ENCODE measurements at regions not wholly inside any gene's neighbourhood (a gene's known extent, or its start where the extent isn't known, plus 50 kb on each side); places are given as distances from the start of the nearest gene placed in this dataset.
A peak's percentile ranks its signal among the peaks of the same experiment; 100 is the strongest.
"Not testable (repeated sequence)": the region's sequence is repeated elsewhere in the genome, so short reads cannot be mapped to it uniquely, and the experiment has no call there.

- H3K36me3 ChIP-seq = peaks cover 31% of the 10 kb centered on the region
- not testable (repeated sequence) for H3K27ac ChIP-seq, H3K4me1 ChIP-seq, H3K9ac ChIP-seq, H3K9me3 ChIP-seq, H3K27me3 ChIP-seq, H3K4me3 ChIP-seq, H4K20me1 ChIP-seq, H3K4me2 ChIP-seq
Measured at GRCh38 chr3:195984392-195985030, 76.2 kb upstream of the TNK2 start.

- H3K36me3 ChIP-seq = peaks cover 37% of the 10 kb centered on the region
- not testable (repeated sequence) for H3K9me3 ChIP-seq, H3K27me3 ChIP-seq, H3K27ac ChIP-seq, H3K4me2 ChIP-seq, H3K9ac ChIP-seq, H3K4me3 ChIP-seq, H4K20me1 ChIP-seq, H3K4me1 ChIP-seq
Measured at GRCh38 chr3:195983880-195984279, 75.5 kb upstream of the TNK2 start.

- H3K4me3 ChIP-seq, H4K20me1 ChIP-seq, H3K9ac ChIP-seq, H3K27ac ChIP-seq, H3K27me3 ChIP-seq, H3K4me2 ChIP-seq, H3K9me3 ChIP-seq, H3K4me1 ChIP-seq: not testable (repeated sequence)
- peaks cover 46% of the 10 kb centered on the region for H3K36me3 ChIP-seq
Measured at GRCh38 chr3:195982754-195983153, 74.4 kb upstream of the TNK2 start.

GRCh38 chr3:195981778-195982177, 73.4 kb upstream of the TNK2 start:
- not testable (repeated sequence) for H3K27me3 ChIP-seq, H3K4me1 ChIP-seq, H3K4me3 ChIP-seq, H3K4me2 ChIP-seq, H3K27ac ChIP-seq, H3K9ac ChIP-seq, H3K9me3 ChIP-seq, H4K20me1 ChIP-seq
- H3K36me3 ChIP-seq = peaks cover 46% of the 10 kb centered on the region

GRCh38 chr3:195979877-195980276, 71.5 kb upstream of the TNK2 start:
- not testable (repeated sequence) for H3K27me3 ChIP-seq, H3K27ac ChIP-seq, H3K4me3 ChIP-seq, H3K4me2 ChIP-seq, H3K9me3 ChIP-seq, H3K9ac ChIP-seq, H4K20me1 ChIP-seq
- peaks cover 60% of the 10 kb centered on the region for H3K36me3 ChIP-seq
- peaks cover 20% of the 10 kb centered on the region for H3K4me1 ChIP-seq

- Histone ChIP-seq H3K36me3 (peaks cover 62% of the 10 kb centered on the region), H3K4me1 (peaks cover 20% of the 10 kb centered on the region)
- H3K27me3 ChIP-seq, H3K4me2 ChIP-seq, H3K27ac ChIP-seq, H3K9ac ChIP-seq, H3K9me3 ChIP-seq, H4K20me1 ChIP-seq, H3K4me3 ChIP-seq: not testable (repeated sequence)
Measured at GRCh38 chr3:195978585-195978984, 70.2 kb upstream of the TNK2 start.

- H3K27ac ChIP-seq, H3K27me3 ChIP-seq, H4K20me1 ChIP-seq, H3K9ac ChIP-seq, H3K9me3 ChIP-seq, H3K4me3 ChIP-seq: not testable (repeated sequence)
- Histone ChIP-seq H3K36me3 (peaks cover 62% of the 10 kb centered on the region), H3K4me1 (peaks cover 20% of the 10 kb centered on the region), H3K4me2 (peak overlapping the region; percentile 32; the same call in 1 of the 2 replicates)
Measured at GRCh38 chr3:195976876-195977275, 68.5 kb upstream of the TNK2 start.

GRCh38 chr3:195974281-195974680, 65.9 kb upstream of the TNK2 start:
- H3K36me3 ChIP-seq = peaks cover 74% of the 10 kb centered on the region
- not testable (repeated sequence) for H4K20me1 ChIP-seq, H3K9ac ChIP-seq, H3K27me3 ChIP-seq, H3K4me3 ChIP-seq, H3K4me2 ChIP-seq, H3K27ac ChIP-seq
- peaks cover 20% of the 10 kb centered on the region for H3K4me1 ChIP-seq
- peaks cover 17% of the 10 kb centered on the region for H3K9me3 ChIP-seq

GRCh38 chr3:195970873-195971272, 62.5 kb upstream of the TNK2 start:
- H3K9ac ChIP-seq, H4K20me1 ChIP-seq, H3K4me3 ChIP-seq, H3K27ac ChIP-seq, H3K4me2 ChIP-seq, H3K27me3 ChIP-seq: not testable (repeated sequence)
- Histone ChIP-seq H3K36me3 (peaks cover 64% of the 10 kb centered on the region), H3K4me1 (peaks cover 18% of the 10 kb centered on the region), H3K9me3 (peaks cover 18% of the 10 kb centered on the region)

GRCh38 chr3:195969838-195970776, 61.8 kb upstream of the TNK2 start:
- not testable (repeated sequence) for H3K9ac ChIP-seq, H3K27ac ChIP-seq, H3K27me3 ChIP-seq, H3K4me3 ChIP-seq, H4K20me1 ChIP-seq, H3K4me2 ChIP-seq
- peaks cover 18% of the 10 kb centered on the region for H3K9me3 ChIP-seq
- peaks cover 16% of the 10 kb centered on the region for H3K4me1 ChIP-seq
- H3K36me3 ChIP-seq = peaks cover 64% of the 10 kb centered on the region

GRCh38 chr3:195969341-195969740, 61.0 kb upstream of the TNK2 start:
- H4K20me1 ChIP-seq = not testable (repeated sequence)
- Histone ChIP-seq H3K9me3 (peaks cover 18% of the 10 kb centered on the region), H3K36me3 (peaks cover 63% of the 10 kb centered on the region)

GRCh38 chr3:195968104-195968503, 59.8 kb upstream of the TNK2 start:
- H3K9me3 ChIP-seq = peaks cover 18% of the 10 kb centered on the region
- not testable (repeated sequence) for H3K9ac ChIP-seq, H3K4me3 ChIP-seq, H3K4me2 ChIP-seq, H4K20me1 ChIP-seq, H3K27me3 ChIP-seq, H3K27ac ChIP-seq
- peaks cover 16% of the 10 kb centered on the region for H3K4me1 ChIP-seq
- H3K36me3 ChIP-seq = peaks cover 57% of the 10 kb centered on the region

More at GRCh38 chr3:195969341-195969740, 61.0 kb upstream of the TNK2 start:
- H3K27ac ChIP-seq, H3K27me3 ChIP-seq, H3K4me2 ChIP-seq, H3K4me3 ChIP-seq, H3K9ac ChIP-seq: not testable (repeated sequence)
- H3K4me1 ChIP-seq = peaks cover 16% of the 10 kb centered on the region

- H3K27me3 ChIP-seq, H3K27ac ChIP-seq, H4K20me1 ChIP-seq, H3K4me3 ChIP-seq, H3K4me2 ChIP-seq, H3K9ac ChIP-seq: not testable (repeated sequence)
- Histone ChIP-seq H3K36me3 (peaks cover 60% of the 10 kb centered on the region), H3K4me1 (peaks cover 16% of the 10 kb centered on the region), H3K9me3 (peaks cover 18% of the 10 kb centered on the region)
Measured at GRCh38 chr3:195967387-195967720, 59.0 kb upstream of the TNK2 start.

GRCh38 chr3:195966563-195967386, 58.4 kb upstream of the TNK2 start:
- Histone ChIP-seq H3K9me3 (peaks cover 18% of the 10 kb centered on the region), H3K4me2 (peak overlapping the region; percentile 56), H3K4me1 (peaks cover 16% of the 10 kb centered on the region), H3K36me3 (peaks cover 60% of the 10 kb centered on the region)
- H4K20me1 ChIP-seq, H3K4me3 ChIP-seq, H3K27me3 ChIP-seq, H3K27ac ChIP-seq, H3K9ac ChIP-seq: not testable (repeated sequence)
